Neural cell (in vitro differentiated cells): ENCODE measurements at regions not wholly inside any gene's neighbourhood (a gene's known extent, or its start where the extent isn't known, plus 50 kb on each side); places are given as distances from the start of the nearest gene placed in this dataset.

Experiments
- H2AFZ ChIP-seq: fragments of 200-600, 300-800 bp; sonication (generic), shearing (Covaris generic); 2 replicates; pipeline ENCODE4 v1.6.0; 2014; ENCODE audit warnings: low read depth, mild to moderate bottlenecking, antibody characterized with exemption, low read length, moderate library complexity
- H3F3A ChIP-seq: fragments of 200-600 bp; shearing (Covaris generic); 2 replicates; pipeline ENCODE4 v1.6.1; 2016; ENCODE audit warnings: mild to moderate bottlenecking, moderate library complexity, mixed read lengths, antibody characterized with exemption, low read length; ENCODE audit not compliant: insufficient read depth, poor library complexity, severe bottlenecking
- H3K27ac ChIP-seq: fragments of 200-600, 300-800 bp; sonication (generic), shearing (Covaris generic); 2 replicates; pipeline ENCODE4 v1.5.1; 2014; ENCODE audit warnings: mild to moderate bottlenecking, low read length, moderate library complexity
- H3K27me3 ChIP-seq: fragments of 300-800, 200-600 bp; sonication (generic), shearing (Covaris generic); 2 replicates; pipeline ENCODE4 v1.6.0; 2014; ENCODE audit warnings: mild to moderate bottlenecking, low read depth, low read length, moderate library complexity; ENCODE audit not compliant: insufficient read depth
- H3K36me3 ChIP-seq: fragments of 300-800, 200-600 bp; sonication (generic), shearing (Covaris generic); 2 replicates; pipeline ENCODE4 v1.5.1; 2014; ENCODE audit warnings: mild to moderate bottlenecking, antibody characterized with exemption, low read length, moderate library complexity; ENCODE audit not compliant: insufficient read depth
- H3K4me2 ChIP-seq: fragments of 300-800, 200-600 bp; sonication (generic), shearing (Covaris generic); 2 replicates; pipeline ENCODE4 v1.6.0; 2014; ENCODE audit warnings: mild to moderate bottlenecking, low read length
- H3K4me3 ChIP-seq: fragments of 300-800, 200-600 bp; sonication (generic), shearing (Covaris generic); 2 replicates; pipeline ENCODE4 v1.5.1; 2014; ENCODE audit warnings: mild to moderate bottlenecking, low read length, moderate library complexity
- H3K79me2 ChIP-seq: fragments of 200-600 bp; shearing (Covaris generic); replicated peaks from 2 replicates; pipeline ENCODE4 v1.6.0; 2014; ENCODE audit warnings: mild to moderate bottlenecking, low read length, moderate library complexity; ENCODE audit not compliant: insufficient read depth
- H3K9ac ChIP-seq: fragments of 300-800, 200-600 bp; sonication (generic), shearing (Covaris generic); 2 replicates; pipeline ENCODE4 v1.6.1; 2016; ENCODE audit warnings: mild to moderate bottlenecking, low read length, mixed read lengths
- H3K9me2 ChIP-seq: fragments of 200-600 bp; shearing (Covaris generic); 2 replicates; pipeline ENCODE4 v1.6.1; 2016; ENCODE audit warnings: mild to moderate bottlenecking, low read length, mixed read lengths; ENCODE audit not compliant: insufficient read depth
- H3K9me3 ChIP-seq: fragments of 200-600, 300-800 bp; sonication (generic), shearing (Covaris generic); 2 replicates; pipeline ENCODE4 v1.6.1; 2016; ENCODE audit warnings: mild to moderate bottlenecking, mixed run types, low read length, moderate library complexity, mixed read lengths
- H4K20me1 ChIP-seq: fragments of 200-600 bp; shearing (Covaris generic); 2 replicates; pipeline ENCODE4 v1.6.1; 2016; ENCODE audit warnings: mild to moderate bottlenecking, mixed run types; ENCODE audit not compliant: insufficient read depth
- CTCF ChIP-seq: fragments of 450-650 bp; IDR thresholded peaks from 2 replicates; pipeline ENCODE4 v1.5.1; 2014; ENCODE audit warnings: antibody characterized with exemption, mild to moderate bottlenecking, moderate library complexity; ENCODE audit not compliant: poor library complexity, severe bottlenecking
- EP300 ChIP-seq: fragments of 450-650 bp; conservative IDR thresholded peaks from 2 replicates; pipeline ENCODE4 v1.6.1; 2014; ENCODE audit warnings: antibody characterized with exemption, mild to moderate bottlenecking, moderate library complexity; ENCODE audit not compliant: poor library complexity, severe bottlenecking
- EZH2 ChIP-seq: fragments of 200-600, 300-800 bp; shearing (Covaris generic), sonication (generic); IDR thresholded peaks from 2 replicates; pipeline ENCODE4 v1.6.1; 2014; ENCODE audit warnings: antibody characterized with exemption, low read length, borderline replicate concordance, mild to moderate bottlenecking; ENCODE audit not compliant: insufficient read depth, poor library complexity, severe bottlenecking
- MXI1 ChIP-seq: fragments of 450-650 bp; conservative IDR thresholded peaks from 2 replicates; pipeline ENCODE4 v1.6.1; 2014; ENCODE audit warnings: antibody characterized with exemption, mild to moderate bottlenecking; ENCODE audit not compliant: poor library complexity, severe bottlenecking
- POLR2AphosphoS5 ChIP-seq: IDR thresholded peaks from 2 replicates; pipeline ENCODE4 v1.6.1; 2012
- RAD21 ChIP-seq: fragments of 450-650 bp; conservative IDR thresholded peaks from 2 replicates; pipeline ENCODE4 v1.6.1; 2014; ENCODE audit warnings: antibody characterized with exemption, mild to moderate bottlenecking, moderate library complexity
- REST ChIP-seq: IDR thresholded peaks from 2 replicates; pipeline ENCODE4 v1.6.1; 2012; ENCODE audit warnings: borderline replicate concordance
- SMC3 ChIP-seq: fragments of 450-650 bp; conservative IDR thresholded peaks from 2 replicates; pipeline ENCODE4 v1.6.1; 2014; ENCODE audit warnings: antibody characterized with exemption, mild to moderate bottlenecking, moderate library complexity; ENCODE audit not compliant: poor library complexity
- TAF1 ChIP-seq: IDR thresholded peaks from 2 replicates; pipeline ENCODE4 v1.6.1; 2012; ENCODE audit warnings: low read depth

GRCh38 chr7:83863906-83864305, 215.0 kb upstream of the SEMA3E start:
- no peaks in the 10 kb centered on the region for H3F3A ChIP-seq
- H2AFZ ChIP-seq = no peak overlapping the region
- H3K9ac ChIP-seq = no peak overlapping the region
- no peaks in the 10 kb centered on the region for H3K9me2 ChIP-seq
- H3K27ac ChIP-seq = no peak overlapping the region
- no peak overlapping the region for H3K4me2 ChIP-seq
- H3K27me3 ChIP-seq = no peaks in the 10 kb centered on the region
- no peaks in the 10 kb centered on the region for H3K36me3 ChIP-seq
- TF ChIP-seq CTCF (no peak), TAF1 (no peak), EP300 (no peak)
- no peaks in the 10 kb centered on the region for H3K9me3 ChIP-seq
- H3K79me2 ChIP-seq = no peaks in the 10 kb centered on the region
- H4K20me1 ChIP-seq = no peaks in the 10 kb centered on the region
- no peak overlapping the region for H3K4me3 ChIP-seq

- Histone ChIP-seq H3K4me2 (no peak overlapping the region), H3K9me3 (no peaks in the 10 kb centered on the region), H3K79me2 (no peaks in the 10 kb centered on the region), H3K36me3 (no peaks in the 10 kb centered on the region), H3K4me3 (no peak overlapping the region), H2AFZ (no peak overlapping the region), H3K27me3 (no peaks in the 10 kb centered on the region), H3K27ac (no peak overlapping the region), H3K9me2 (no peaks in the 10 kb centered on the region), H3K9ac (no peak overlapping the region), H3F3A (no peaks in the 10 kb centered on the region), H4K20me1 (no peaks in the 10 kb centered on the region)
- TF ChIP-seq EP300 = no peak
- no peak for TF ChIP-seq POLR2AphosphoS5
- no peak for TF ChIP-seq CTCF
- TF ChIP-seq RAD21 = no peak
- TF ChIP-seq MXI1 = no peak
- no peak for TF ChIP-seq REST
- TF ChIP-seq SMC3 = no peak
- TF ChIP-seq TAF1 = no peak
- TF ChIP-seq EZH2 = no peak
These were observed 212.9 kb upstream of the SEMA3E start for GRCh38 chr7:83861876-83862275.
